ENCODE measurements at regions not wholly inside any gene's neighbourhood (a gene's known extent, or its start where the extent isn't known, plus 50 kb on each side); places are given as distances from the start of the nearest gene placed in this dataset.

GRCh38 chr21:38897532-38898421 is 92.0 kb downstream of the ETS2 start:
- TF ChIP-seq CTCF (IDR thresholded peaks at IDR 0.05) (peak in 1 of 6 experiments; percentile 2), EP300 (IDR thresholded peaks at IDR 0.05) (no peak)

Data from upper lobe of left lung (tissue), 4 donors.